MCF 10A (cell line): ENCODE measurements at regions not wholly inside any gene's neighbourhood (a gene's known extent, or its start where the extent isn't known, plus 50 kb on each side); places are given as distances from the start of the nearest gene placed in this dataset.

Source experiments
- BruUV-seq: library from RNA; stranded (reverse); fragments of 400-500 nt; replicated peaks from 2 replicates; lab custom pipeline; 2021; lab: Mats Ljungman, UMichigan
- CTCF ChIA-PET: fragments of 300-600 bp; sonication (Branson Sonifier 250); formaldehyde crosslinking; extraction: SDS; loops from one replicate; lab custom pipeline; 2021; ENCODE audit warnings: antibody characterized with exemption, inconsistent platforms; lab: Yijun Ruan, JAX
- POLR2A ChIA-PET: fragments of 300-600, 350-650 bp; sonication (Branson Sonifier 250); formaldehyde crosslinking; extraction: SDS; loops from one replicate; lab custom pipeline; 2020; ENCODE audit warnings: antibody characterized with exemption, inconsistent platforms; lab: Yijun Ruan, JAX
- DNase-seq: peaks from one replicate; pipeline ENCODE4 v3.0.0-alpha.2; 2018; ENCODE audit not compliant: unreplicated experiment
- H3K27ac Mint-ChIP-seq: one replicate; pipeline ENCODE4 v1.8.0; 2022; ENCODE audit warnings: mild to moderate bottlenecking, low read depth, mixed read lengths; ENCODE audit not compliant: unreplicated experiment
- H3K27me3 Mint-ChIP-seq: one replicate; pipeline ENCODE4 v1.8.0; 2022; ENCODE audit warnings: mixed read lengths; ENCODE audit not compliant: insufficient read depth, unreplicated experiment
- H3K36me3 Mint-ChIP-seq: one replicate; pipeline ENCODE4 v1.8.0; 2022; ENCODE audit warnings: mild to moderate bottlenecking, moderate library complexity, mixed read lengths; ENCODE audit not compliant: insufficient read depth, unreplicated experiment
- H3K4me1 Mint-ChIP-seq: one replicate; pipeline ENCODE4 v1.8.0; 2022; ENCODE audit warnings: mixed read lengths; ENCODE audit not compliant: insufficient read depth, unreplicated experiment
- H3K4me3 Mint-ChIP-seq: one replicate; pipeline ENCODE4 v1.8.0; 2022; ENCODE audit warnings: mild to moderate bottlenecking, moderate library complexity, mixed read lengths; ENCODE audit not compliant: unreplicated experiment
- H3K9me3 Mint-ChIP-seq: one replicate; pipeline ENCODE4 v1.8.0; 2022; ENCODE audit warnings: mixed read lengths; ENCODE audit not compliant: unreplicated experiment
- CTCF ChIP-seq: fragments of 200-600 bp; IDR thresholded peaks from one replicate; pipeline ENCODE4 v1.8.0; 2022; ENCODE audit warnings: antibody characterized with exemption, mild to moderate bottlenecking; ENCODE audit not compliant: unreplicated experiment
- intact Hi-C: fragments of 100-400 bp; cut with micrococcal nuclease; formaldehyde crosslinking; loops from 2 replicates; pipeline ENCODE4 v1.14.1; 2022

- intact Hi-C loops: no loop called here
- DNase-seq: no peak
- no TSS peak for BruUV-seq
- H3K4me3 Mint-ChIP-seq: no peak overlapping the region
- peaks cover 8% of the 10 kb centered on the region for H3K27me3 Mint-ChIP-seq
- no peaks in the 10 kb centered on the region for H3K36me3 Mint-ChIP-seq
- H3K9me3 Mint-ChIP-seq: no peaks in the 10 kb centered on the region
- no peaks in the 10 kb centered on the region for H3K4me1 Mint-ChIP-seq
- ChIA-PET CTCF (no interaction called here), POLR2A (no interaction called here)
- TF ChIP-seq CTCF: no peak
- no peak overlapping the region for H3K27ac Mint-ChIP-seq
These were observed 74.5 kb upstream of the NCAM1 start for GRCh38 chr11:112886434-112887370.

DNA sequence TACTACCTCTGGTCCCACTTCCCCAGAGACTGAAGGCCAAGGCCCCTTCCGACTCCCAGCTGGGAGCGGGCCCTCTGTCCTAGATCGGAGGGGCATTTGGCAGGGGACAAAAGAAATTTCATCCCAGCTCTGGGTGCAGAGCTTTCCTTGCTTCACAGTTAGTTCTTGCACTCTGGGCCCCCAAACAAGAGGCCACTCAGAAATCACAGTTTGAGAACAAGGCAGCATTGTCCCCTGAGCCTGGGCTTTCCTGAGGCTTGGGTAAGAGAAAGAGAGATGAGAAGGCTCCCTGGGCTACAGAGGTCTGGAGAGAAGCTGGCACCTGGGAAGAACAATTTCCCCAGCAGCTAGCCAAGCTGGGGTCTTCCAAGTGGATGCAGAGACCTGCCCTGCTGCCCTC is 71.8 kb upstream of the NCAM1 start:
- peaks cover 36% of the 10 kb centered on the region for H3K27me3 Mint-ChIP-seq

GRCh38 chr11:112899235-112900006 is 61.8 kb upstream of the NCAM1 start:
- POLR2A ChIA-PET: no interaction called here
- H3K27me3 Mint-ChIP-seq: peaks cover 41% of the 10 kb centered on the region
- BruUV-seq: no TSS peak

More for the DNA sequence above, 71.8 kb upstream of the NCAM1 start:
- ChIA-PET POLR2A (no interaction called here), CTCF (interaction anchor here (0.6 kb wide), 2 partner anchors 13 to 50 kb away, joined by 3 read pairs; no protein-coding TSS in a partner anchor)
- intact Hi-C loops: no loop called here
- no peak for DNase-seq
- Mint-ChIP-seq H3K9me3 (no peaks in the 10 kb centered on the region), H3K4me3 (no peak overlapping the region), H3K4me1 (no peaks in the 10 kb centered on the region), H3K36me3 (no peaks in the 10 kb centered on the region), H3K27ac (no peak overlapping the region)
- TF ChIP-seq CTCF: no peak
- BruUV-seq: no TSS peak

More at GRCh38 chr11:112899235-112900006, 61.8 kb upstream of the NCAM1 start:
- Mint-ChIP-seq H3K4me1 (no peaks in the 10 kb centered on the region), H3K9me3 (no peaks in the 10 kb centered on the region), H3K36me3 (no peaks in the 10 kb centered on the region), H3K27ac (no peak overlapping the region), H3K4me3 (no peak overlapping the region)
- intact Hi-C loops: no loop called here
- CTCF ChIA-PET: interaction anchor here (0.5 kb wide), 1 partner anchor 19 kb away, joined by 3 read pairs; no protein-coding TSS in a partner anchor
- TF ChIP-seq CTCF: no peak
- DNase-seq: no peak
